ENCODE measurements at regions not wholly inside any gene's neighbourhood (a gene's known extent, or its start where the extent isn't known, plus 50 kb on each side); places are given as distances from the start of the nearest gene placed in this dataset.

DNA sequence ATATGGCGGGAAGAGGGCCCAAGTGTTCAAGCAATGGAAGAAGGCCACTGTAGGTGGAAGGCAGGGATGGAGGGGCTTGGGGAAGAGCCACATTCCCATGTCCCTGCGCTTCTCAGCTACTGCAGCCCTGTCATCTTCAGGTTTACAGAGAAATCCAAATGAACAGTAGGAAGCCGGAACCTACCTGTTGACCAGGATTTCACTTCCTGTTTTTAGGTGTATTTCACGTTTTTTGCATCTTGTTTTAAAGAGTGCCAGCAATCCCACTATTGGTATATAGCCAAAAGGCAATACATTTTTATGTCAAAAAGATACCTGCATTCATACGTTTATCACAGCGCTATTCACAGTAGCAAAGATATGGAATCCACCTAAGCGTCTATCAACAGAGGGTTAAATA lies 159.2 kb downstream of the SLC35B3 start:
- DNase-seq (ENCODE audit: low read depth) = no peak

DNA sequence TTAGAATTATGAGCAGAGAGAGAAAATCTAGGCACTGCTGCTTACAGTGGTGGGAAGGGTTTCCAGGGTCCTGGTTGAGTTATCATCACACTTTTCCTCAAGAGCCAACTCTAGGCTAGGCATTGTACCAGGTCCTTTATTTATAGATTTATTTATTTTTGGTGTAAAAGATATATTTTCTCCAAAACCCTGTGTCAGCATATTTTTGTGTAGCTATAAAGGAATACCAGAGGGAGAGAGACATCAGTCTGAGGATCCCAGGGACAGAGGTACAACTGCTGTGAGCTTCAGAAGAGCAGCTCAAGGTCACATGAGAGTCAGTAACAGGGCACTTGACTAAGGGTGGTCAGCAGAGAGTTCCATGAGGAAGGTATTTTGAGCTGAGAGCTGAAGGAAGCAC lies 159.7 kb downstream of the SLC35B3 start:
- DNase-seq (ENCODE audit: low read depth) = no peak

DNA sequence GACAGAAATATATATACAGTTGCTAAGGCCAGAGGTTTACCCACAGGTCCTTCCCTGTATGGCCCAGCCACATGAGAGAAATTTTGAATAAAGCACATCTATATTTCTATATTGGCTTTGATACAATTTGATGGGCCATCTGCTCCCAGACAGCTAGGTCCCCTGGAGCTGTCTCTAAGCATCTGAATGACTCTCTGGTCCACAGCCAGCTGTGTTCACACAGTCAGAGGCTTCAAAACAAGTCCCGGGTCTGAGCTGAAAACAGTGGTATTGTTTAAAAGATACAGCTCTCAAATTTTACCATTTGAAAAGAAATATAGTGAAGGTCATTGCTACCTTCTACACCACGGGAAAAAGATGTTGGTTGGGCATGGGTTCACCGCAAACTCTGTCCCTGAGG lies 161.1 kb downstream of the SLC35B3 start:
- DNase-seq (ENCODE audit: low read depth) = no peak

DNA sequence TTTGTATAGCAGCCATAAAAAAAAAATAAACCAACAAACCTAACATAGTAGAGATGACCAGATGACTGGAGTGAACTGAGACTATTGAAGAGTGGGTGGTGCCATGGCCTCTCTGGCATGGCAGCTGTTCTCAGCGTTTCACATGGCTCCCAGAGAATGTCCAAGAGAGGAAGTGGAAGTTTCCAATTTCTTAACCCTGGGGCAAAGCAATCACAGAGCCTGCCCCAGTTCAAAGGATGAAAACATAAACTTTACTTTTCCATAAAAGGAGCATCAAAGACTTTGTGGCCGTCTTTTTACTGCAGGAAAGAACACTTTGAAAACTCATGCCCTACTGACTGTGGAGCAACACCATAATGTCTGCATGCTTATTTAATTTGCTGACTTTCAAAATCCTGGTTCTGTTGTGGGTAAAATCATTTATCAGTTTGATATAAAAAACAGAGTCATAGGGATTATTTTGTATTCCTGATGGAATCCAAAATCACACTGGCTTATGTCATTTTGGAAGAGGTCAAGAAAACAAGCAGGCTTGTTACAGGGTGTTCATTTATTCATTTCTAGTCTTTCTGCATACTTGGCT lies 165.4 kb downstream of the SLC35B3 start:
- DNase-seq (ENCODE audit: low read depth) = no peak

DNA sequence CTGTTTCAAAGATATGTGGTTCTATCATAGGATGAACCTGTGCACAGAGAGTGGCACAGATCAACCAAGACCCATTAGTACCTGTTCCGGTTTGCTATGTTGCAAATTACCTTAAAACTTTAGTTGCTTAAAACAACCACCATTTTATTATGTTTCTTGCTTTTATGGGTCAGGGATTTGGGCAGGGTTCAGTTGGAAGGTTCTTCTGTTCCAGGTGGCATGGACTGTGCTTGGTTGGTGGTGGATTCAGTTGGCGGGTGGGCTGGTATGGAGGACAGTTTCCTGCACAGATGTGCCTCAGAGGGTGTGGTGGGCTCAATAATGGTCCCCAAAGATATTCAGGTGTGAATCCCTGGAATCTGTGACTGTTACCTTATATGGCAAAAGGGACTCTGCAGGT lies 166.3 kb downstream of the SLC35B3 start:
- DNase-seq (ENCODE audit: low read depth) = no peak

DNA sequence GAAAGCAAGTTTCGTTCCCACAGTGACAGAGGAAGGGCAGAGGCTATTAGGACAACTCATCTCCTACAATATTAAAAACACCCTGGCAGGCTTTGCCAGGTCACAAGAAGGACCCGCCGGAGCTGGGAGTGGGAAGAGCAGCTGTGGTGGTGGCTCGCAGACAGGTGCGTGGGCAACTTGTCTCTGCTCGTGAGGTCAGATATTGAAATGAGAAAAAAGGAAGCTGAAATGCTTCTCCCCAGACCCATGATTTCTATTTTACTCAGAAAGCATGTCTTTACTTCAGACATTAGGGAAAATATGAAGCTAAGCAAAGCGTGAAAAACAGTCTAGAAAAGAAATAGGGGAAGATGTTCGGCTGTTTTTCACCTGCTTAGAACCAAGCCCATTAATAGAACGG lies 166.3 kb upstream of the EEF1E1 start:
- DNase-seq (ENCODE audit: low read depth) = no peak

DNA sequence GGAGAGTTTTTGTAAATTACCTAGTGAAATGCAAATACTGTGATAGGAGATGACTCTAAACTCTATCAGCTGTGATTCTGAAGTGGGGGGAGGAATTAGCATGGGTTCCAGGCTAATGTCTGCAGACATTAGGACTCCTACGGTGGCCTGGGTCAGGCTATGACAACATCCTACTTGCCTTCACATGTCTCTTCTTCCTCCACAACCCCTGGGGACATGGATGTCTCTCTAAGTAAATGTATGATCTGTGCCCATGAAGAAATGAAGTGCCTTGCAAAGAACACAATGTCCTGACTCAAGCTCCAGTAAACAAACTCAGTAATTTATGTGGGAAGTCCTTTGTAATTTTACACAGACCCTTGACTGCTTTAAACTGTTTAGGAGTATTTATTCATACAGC lies 165.8 kb upstream of the EEF1E1 start:
- no peak for DNase-seq (ENCODE audit: low read depth)

DNA sequence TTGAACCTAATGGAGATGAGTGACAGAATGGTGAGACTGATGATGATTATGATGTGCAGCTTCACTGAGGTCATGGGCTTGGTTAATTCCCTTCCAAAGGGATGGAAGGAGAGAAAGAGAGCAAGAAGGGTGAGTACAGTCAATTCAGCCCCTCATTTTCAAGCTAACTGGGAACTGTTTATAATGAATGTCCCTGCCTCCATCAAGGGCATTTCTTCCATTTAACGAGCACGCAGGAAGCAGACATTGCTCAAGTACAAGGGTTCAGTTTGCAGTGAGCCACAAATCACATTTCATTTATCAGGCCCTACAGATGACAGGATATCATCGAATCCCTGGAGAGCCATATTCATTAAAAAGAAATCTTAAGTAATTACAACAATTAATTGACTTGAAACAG lies 158.3 kb upstream of the EEF1E1 start:
- DNase-seq (ENCODE audit: low read depth) = no peak

DNA sequence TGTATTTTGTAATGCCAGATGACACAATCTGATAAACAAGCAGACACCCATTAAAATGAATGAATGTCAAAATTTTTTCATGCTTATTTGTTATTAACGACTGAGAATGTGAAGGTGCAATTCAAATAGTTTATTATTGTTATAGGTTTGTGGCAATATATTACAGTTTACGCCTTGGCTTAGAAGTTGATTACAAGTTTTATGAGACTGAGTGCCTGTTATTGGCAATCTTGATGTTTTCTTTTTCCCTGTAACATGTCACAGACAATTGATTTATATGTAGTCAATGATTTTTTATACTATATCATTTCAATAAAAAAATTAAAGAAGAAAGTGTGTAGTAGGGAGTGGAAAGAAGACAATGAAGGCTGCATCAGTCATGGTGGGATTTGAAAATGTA lies 144.1 kb upstream of the EEF1E1 start:
- DNase-seq (ENCODE audit: low read depth) = no peak

DNA sequence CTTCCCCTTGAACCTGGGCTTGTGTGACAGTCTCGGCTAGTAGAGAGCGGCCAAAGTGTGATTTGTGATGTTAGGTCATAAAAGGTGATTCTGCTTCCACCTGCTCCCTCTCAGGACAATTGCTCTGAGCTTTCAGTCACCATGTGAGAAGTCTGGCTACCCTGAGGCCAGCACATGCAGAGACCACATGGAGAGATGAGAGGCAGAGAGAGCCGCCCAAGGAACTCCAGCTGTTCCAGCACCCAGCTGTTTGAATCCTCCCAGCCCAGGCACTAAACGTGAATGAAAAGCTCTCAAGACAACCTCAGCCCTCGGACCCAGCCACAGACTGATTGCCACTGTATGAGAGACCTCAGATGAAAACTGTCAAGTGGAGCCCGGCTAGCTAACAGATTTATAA lies 143.4 kb upstream of the EEF1E1 start:
- DNase-seq (ENCODE audit: low read depth) = no peak

DNA sequence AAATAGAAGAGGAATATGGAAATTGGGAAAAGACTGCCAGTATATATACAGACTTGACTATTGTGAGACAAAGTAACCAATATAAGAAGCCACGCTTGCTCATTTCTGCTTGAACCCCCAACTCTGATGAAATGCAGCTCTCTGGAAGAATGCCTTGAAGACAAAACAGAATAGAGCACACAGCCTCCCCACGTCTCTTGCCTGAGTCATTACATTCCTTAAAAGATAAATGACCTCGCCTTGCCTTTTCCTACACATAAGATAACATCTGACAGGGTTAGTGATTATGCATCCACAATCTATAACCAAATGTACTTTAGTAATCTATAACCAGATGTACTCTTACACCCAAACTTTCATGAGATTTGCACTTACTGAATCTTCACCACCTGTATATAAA lies 141.1 kb upstream of the EEF1E1 start:
- DNase-seq (ENCODE audit: low read depth) = no peak

DNA sequence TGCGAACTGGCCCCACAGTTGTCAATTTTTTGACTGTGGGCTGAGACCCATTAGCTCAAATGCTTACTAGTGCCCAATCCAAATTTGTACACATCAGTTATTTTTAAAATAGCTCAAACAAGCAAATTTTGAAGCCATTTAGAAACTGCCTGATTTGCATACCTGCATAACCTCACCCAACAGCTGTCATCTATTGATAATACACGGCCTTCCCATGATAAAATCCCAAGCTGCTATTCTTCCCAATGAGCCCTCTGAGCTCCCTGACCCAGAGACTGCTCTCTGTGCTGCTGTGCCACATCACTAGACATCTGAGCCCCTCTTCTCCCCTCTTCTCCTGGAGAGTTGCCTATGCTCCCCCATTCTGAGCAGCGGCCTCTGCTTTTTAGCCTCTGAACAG lies 140.5 kb upstream of the EEF1E1 start:
- no peak for DNase-seq (ENCODE audit: low read depth)

DNA sequence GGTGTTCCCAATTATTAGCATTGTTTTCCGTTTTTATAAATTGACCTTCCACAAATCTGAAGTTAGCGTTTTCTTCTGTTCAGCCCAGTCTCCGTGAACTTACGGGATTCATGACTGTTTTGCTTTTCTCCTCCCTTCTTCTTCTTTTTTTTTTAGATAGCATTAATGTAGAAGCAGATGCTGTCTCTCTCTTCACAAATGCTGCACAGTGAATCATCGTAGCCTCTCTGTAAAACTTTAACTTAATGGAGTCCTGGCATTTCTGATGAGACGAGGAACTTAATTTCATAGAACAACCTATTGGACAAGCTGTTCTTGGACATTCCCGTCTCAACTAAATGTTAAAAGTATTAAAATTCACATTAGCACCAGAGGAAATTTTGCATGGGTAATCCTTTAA lies 138.0 kb upstream of the EEF1E1 start:
- DNase-seq (ENCODE audit: low read depth) = no peak

DNA sequence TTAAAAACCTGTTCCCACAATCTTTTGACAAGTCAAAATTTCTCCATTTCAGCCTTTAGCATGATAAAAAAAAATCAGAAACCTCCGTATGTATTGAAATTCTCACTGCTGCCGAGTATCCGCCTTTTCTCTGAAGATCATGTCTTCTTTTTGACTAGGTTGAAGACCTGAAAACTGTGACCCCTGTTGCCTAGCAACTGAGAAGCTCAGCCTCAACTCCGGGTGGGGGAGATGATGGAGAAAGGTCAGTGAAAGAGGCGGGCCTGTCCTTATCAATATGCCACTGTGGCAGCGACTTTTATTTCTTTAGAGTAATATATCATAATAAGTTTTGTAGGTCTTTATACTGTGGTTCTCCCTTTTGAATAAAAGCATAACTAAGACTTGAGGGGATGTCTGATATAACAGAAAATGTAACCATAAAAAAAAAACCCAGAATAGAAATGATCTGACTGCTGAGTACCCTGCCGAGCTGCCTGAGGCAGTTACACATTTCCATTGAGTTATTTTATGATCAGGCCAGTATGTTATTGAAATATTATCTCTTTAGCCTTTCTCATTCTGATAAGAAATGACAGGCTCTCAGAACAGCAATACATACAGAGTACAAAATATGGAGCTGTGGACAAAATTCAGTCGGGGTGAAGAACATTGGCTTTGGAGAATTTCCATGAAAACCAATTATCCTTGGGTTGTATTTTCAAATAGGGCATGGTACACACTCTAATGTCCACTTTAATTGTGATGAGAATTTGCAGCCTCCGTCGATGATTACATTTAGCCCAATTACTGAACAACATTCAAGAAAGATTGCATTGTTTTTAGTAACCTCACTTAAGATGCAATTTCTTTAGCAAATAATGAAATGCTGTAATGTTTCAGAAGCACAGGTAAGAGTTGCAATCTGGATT lies 136.7 kb upstream of the EEF1E1 start:
- DNase-seq (ENCODE audit: low read depth) = no peak

DNA sequence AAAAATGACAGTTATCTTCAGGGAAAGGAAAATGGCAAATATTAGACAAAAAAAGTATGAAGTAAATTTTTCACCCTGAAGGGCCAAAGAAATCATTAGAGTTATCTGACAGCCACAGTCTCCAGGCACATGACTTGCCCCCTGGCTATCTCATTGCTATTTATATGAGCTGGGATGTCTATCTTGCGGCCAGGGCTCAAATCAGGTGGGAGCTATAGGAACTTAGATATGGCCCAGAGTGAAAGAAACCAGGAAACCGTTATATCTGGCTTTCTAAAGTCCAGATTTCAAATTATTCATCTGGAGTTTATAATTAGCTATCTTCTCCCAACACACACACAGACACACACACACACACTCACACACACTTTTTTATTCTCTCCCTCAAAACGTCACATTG lies 135.3 kb upstream of the EEF1E1 start:
- no peak for DNase-seq (ENCODE audit: low read depth)

DNA sequence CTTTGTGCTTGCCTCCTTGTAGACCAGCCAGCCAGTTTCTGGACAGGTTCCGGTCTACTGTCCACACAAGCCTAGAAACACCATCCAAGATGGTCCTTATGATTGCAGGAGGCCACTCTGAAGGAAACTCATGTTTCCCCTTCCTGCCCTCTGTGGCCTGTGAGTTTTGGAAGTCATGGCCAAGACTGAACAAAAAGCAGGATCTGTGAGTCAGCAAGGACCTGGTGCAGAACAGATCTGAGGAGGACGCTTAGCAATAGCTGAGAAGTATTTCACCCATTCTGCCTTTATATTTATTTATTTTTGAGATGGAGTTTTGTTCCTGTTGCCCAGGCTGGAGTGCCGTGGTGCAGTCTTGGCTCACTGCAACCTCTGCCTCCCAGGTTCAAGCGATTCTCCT lies 134.6 kb upstream of the EEF1E1 start:
- no peak for DNase-seq (ENCODE audit: low read depth)

DNA sequence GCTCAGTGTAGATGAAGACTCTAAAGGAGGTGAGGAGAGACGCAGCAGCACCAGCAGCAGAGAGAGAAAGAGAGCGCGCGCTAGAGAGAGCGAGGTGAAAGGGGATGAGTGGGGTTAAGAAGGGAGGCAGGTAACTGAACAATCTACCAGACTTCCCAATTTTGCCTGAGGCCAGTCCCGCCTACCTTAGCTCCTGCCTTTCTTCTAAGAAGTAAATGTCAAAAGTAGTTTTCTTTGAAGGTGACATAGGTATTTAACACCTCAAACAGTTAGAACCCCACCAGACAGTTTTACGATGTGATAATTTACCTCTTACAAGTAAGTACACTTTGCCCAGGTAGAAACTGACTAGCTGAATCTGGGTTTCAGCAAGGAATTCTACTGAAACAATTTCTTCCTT lies 132.0 kb upstream of the EEF1E1 start:
- DNase-seq (ENCODE audit: low read depth) = no peak

DNA sequence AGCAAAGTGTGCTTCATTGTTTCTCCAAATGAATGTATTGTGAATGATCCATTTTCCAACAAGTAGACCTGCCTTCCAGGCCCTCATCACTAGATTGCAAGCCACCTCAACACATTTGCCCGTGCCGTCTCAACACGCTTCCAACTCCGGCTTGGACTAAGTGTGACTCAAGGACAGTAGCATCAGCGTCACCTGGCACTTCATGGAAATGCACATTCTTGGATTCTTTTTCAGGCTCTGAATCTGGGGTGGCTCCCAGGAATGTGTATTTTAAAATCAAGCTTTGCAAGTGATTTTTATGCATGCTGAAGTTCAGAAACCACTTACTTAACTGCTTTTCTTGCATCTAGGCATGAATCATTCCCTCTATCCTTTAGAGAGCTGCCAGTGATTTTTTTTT lies 129.6 kb upstream of the EEF1E1 start:
- DNase-seq (ENCODE audit: low read depth) = no peak

DNA sequence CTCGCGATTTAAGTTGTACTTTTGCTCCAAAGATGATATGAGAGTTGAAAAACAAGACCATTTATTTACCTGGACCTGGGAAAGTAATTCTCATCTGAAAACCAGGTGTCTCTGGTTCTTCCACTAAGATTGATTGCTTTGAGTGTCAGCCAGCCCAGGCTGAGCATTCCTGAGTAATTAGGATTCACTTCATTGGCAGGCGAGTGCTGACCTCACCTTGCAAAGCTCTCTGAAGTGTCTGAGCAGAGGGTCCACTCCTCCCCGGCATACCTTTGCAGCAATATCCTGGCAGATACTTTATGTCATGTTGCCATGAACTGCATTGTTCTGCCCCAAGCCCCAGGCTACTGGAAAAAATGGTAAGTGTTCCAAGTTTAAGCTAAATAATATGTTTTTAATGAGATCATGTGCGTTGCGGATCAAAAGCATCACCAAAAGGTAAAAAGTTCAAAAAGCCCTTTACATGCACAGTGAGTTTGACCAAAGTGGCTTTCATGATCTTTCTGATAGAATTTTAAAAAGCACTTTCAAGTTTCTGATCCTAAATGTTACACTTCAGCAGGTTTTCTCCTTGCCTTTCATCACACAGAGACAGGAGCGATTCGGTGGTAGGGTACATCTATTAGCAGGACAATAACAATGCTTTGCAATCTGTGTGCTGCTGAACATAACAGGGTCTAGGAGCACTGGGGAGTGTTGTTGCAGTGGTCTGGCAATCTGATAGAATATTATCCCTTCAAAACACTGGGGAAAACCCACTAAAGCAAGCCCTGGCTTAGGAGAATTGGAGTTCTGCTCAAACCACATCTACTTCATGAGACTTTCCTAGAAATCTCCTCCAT lies 127.8 kb upstream of the EEF1E1 start:
- DNase-seq (ENCODE audit: low read depth) = no peak

DNA sequence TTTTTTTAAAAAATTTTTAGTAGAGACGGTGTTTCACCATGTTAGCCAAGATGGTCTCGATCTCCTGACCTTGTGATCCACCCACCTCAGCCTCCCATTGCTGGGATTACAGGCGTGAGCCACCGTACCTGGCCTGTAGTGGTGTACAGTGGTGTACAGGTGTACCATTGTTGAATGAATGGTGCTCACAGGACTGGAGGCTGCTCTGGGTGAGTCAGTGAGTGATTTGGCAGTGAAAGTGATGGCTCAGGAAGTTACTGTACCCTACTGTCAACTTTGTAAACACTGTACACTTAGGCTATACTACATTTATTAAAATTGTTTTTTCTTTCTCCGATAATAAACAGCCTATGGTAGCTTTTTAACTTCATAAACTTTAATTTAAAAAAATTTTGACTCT lies 122.8 kb upstream of the EEF1E1 start:
- no peak for DNase-seq (ENCODE audit: low read depth)

DNA sequence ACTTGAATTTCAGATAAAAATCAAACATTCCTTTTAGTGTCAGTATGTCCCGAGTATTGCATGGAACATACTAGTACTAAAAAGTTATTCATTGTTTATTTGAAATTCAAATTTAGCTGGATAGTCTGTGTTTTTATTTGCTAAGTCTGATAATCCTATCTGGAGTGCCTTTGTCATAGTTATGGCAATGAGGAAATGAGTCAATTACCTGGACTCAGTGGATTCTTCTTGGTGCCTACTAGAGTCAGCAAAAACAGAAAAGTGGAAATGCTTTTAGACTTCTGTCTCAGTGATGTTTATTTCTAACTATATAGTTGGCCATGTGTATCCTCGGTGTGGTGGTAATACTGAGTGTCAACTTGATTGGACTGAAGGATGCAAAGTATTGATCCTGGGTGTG lies 121.3 kb upstream of the EEF1E1 start:
- DNase-seq (ENCODE audit: low read depth) = no peak

DNA sequence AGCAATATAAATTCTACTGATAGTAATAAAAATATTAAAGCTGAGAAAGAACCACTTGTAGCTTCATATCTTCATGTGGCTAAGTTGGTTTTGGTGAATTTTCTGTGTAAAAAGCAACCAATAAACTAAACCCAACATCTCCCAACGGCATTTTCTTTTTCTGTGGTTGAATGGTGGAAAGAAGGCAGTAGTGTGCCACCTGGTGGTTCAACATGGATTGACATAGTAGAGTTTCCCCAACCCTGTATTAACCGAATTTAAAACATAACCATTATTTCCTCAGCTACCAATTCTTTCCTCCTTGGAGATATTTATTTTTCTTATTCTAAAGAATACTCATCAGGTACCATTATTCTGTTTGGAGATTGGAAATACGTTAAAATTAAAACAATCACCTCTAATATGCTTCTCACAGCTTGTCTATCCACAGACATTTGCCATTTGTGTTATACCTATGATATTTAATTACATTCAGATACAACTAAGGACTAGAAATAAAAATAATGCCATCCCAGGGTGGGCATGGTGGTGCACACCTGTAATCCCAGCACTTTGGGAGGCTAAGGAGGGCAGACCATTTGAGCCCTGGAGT lies 117.1 kb upstream of the EEF1E1 start:
- peak; percentile 14 for DNase-seq (ENCODE audit: low read depth)

DNA sequence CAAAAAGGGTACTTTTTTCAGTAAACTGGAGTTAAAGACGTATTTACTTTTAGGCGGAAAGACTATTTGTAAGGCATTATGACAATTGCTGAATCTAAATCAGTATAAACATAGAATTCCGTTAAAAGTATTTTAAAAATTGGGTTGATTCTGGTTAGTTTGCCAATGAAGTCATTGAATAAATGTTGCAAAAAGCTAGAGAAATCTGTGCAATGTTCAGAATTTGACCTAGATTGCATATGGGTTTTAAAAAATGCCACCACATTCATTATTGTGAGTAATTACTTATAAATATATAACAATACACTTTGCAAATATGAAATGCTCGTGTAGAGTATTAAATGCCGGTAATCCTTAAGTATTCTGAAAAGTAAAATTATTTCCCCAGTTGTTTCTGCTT lies 116.5 kb upstream of the EEF1E1 start:
- DNase-seq (ENCODE audit: low read depth) = no peak
